Right atrium auricular region (tissue), 2 donors: ENCODE measurements at regions not wholly inside any gene's neighbourhood (a gene's known extent, or its start where the extent isn't known, plus 50 kb on each side); places are given as distances from the start of the nearest gene placed in this dataset.

Source experiments
- DNase-seq: peaks from one replicate; pipeline ENCODE4 v3.0.0-alpha.2; 2019; ENCODE audit warnings: low spot score
- H3K27ac ChIP-seq, 2 donors: fragments of 200-600 bp; sonication (generic); 1 replicate in 1 of 2; 2 replicates in 1 of 2; pipeline ENCODE4 v1.5.1; 2016 to 2019
- H3K27me3 ChIP-seq, 2 donors: fragments of 200-600 bp; sonication (generic); one replicate each; pipeline versions ENCODE4 v1.5.1 to v1.6.0; 2017 to 2019
- H3K36me3 ChIP-seq: fragments of 200-600 bp; sonication (generic); one replicate; pipeline ENCODE4 v1.5.1; 2016
- H3K4me1 ChIP-seq, 2 donors: fragments of 200-600 bp; sonication (generic); one replicate each; pipeline versions ENCODE4 v1.5.1 to v1.6.0; 2017 to 2019
- H3K4me3 ChIP-seq, 2 donors: fragments of 200-600 bp; sonication (generic); 1 replicate in 1 of 2; 2 replicates in 1 of 2; pipeline ENCODE4 v1.5.1; 2017 to 2019; ENCODE audit warnings: mild to moderate bottlenecking in 1 of 2, moderate library complexity in 1 of 2
- H3K9me3 ChIP-seq, 2 donors: fragments of 200-600 bp; sonication (generic); one replicate each; pipeline ENCODE4 v1.5.1; 2019
- TF ChIP-seq, protein P1 (sequence below), 2 donors: fragments of 200-600 bp; sonication (generic); IDR thresholded peaks; one replicate each; pipeline ENCODE4 v1.5.1; 2019; ENCODE audit warnings: antibody characterized with exemption in 2 of 2

DNA sequence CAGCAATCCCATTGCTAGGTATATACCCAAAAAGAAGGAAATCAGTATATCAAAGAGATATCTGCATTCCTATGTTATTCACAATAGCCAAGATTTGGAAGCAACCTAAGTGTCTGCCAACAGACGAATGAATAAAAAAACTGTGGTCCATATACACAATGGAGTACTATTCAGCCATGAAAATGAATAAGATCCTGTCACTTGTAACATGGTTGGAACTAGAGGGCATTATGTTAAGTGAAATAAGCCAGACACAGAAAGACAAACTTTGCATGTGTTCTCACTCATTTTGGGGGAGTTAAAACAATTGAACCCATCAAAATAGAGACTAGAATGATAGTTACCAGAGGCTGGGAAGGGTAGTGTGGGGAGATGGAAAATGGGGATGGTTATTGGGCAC is 323.5 kb upstream of the NFE2L3 start:
- Histone ChIP-seq H3K4me3 (no peak overlapping the region), H3K36me3 (no peaks in the 10 kb centered on the region), H3K4me1 (peaks cover 0 to 13% of the 10 kb centered on the region in 2 donors), H3K27ac (no peak overlapping the region), H3K27me3 (no peaks in the 10 kb centered on the region), H3K9me3 (no peaks in the 10 kb centered on the region)
- TF ChIP-seq, protein P1, sequence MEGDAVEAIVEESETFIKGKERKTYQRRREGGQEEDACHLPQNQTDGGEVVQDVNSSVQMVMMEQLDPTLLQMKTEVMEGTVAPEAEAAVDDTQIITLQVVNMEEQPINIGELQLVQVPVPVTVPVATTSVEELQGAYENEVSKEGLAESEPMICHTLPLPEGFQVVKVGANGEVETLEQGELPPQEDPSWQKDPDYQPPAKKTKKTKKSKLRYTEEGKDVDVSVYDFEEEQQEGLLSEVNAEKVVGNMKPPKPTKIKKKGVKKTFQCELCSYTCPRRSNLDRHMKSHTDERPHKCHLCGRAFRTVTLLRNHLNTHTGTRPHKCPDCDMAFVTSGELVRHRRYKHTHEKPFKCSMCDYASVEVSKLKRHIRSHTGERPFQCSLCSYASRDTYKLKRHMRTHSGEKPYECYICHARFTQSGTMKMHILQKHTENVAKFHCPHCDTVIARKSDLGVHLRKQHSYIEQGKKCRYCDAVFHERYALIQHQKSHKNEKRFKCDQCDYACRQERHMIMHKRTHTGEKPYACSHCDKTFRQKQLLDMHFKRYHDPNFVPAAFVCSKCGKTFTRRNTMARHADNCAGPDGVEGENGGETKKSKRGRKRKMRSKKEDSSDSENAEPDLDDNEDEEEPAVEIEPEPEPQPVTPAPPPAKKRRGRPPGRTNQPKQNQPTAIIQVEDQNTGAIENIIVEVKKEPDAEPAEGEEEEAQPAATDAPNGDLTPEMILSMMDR (IDR thresholded peaks at IDR 0.05) = no peak
- DNase-seq = no peak

- Histone ChIP-seq H3K27ac (no peak overlapping the region), H3K4me1 (peaks cover 0 to 13% of the 10 kb centered on the region in 2 donors), H3K9me3 (no peaks in the 10 kb centered on the region), H3K27me3 (no peaks in the 10 kb centered on the region), H3K36me3 (no peaks in the 10 kb centered on the region), H3K4me3 (no peak overlapping the region)
- DNase-seq = no peak
- TF ChIP-seq, protein P1 (IDR thresholded peaks at IDR 0.05) = no peak
These were observed 322.3 kb upstream of the NFE2L3 start for GRCh38 chr7:25829663-25830062.

DNA sequence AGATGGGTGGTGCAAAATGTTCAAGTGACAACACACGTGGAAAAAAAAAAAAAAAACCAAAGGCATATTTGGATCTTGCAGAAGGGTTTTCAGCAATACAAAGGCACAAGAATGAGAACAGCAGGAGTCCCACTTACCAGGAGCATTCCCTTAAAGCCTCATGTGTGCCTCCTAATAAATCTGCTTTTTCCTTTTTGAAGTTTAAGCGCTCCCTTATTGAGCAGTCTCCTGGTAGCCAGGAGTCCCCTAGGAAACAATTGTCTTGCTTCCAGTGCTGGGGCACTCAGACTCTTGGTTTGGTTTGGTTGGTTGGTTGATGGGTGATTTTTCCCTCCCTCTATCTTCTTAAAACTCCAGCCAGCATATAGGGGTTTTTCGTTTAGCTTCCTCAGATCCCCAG is 321.8 kb upstream of the NFE2L3 start:
- no peak overlapping the region for H3K27ac ChIP-seq
- H3K9me3 ChIP-seq = no peaks in the 10 kb centered on the region
- H3K4me3 ChIP-seq = no peak overlapping the region
- peaks cover 0 to 13% of the 10 kb centered on the region in 2 donors for H3K4me1 ChIP-seq
- TF ChIP-seq, protein P1 (IDR thresholded peaks at IDR 0.05) = no peak
- DNase-seq = no peak
- H3K36me3 ChIP-seq = no peaks in the 10 kb centered on the region
- H3K27me3 ChIP-seq = no peaks in the 10 kb centered on the region

DNA sequence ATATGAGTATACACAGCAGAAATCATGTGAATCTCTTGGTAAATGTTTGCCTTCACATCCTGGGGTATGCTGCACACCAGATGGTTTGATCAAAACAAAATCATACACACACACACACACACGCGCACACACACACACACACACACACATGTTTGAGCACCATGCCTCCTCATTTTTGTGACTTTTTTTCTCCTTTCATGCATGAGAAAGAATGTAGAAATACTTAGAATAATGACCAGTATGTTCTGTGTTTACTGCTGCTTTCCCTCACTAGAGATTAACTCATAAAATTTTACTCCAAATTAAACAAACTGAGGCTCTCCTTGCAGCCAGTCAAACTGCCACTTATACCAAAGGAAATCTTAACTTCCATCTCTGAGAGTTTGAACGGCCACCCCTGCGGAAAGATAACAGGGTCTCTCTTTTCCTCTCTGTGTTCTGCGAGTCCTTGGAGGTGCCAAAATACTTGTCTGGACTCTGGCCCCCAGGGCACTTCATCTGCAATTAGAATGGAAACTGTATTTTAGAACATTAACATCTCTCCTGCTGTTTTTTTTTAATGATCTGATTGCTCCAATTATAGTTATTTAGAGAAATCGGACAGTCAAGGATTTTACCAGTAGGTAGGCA is 320.8 kb upstream of the NFE2L3 start:
- H3K27me3 ChIP-seq = no peaks in the 10 kb centered on the region
- no peak for DNase-seq
- no peaks in the 10 kb centered on the region for H3K36me3 ChIP-seq
- H3K4me1 ChIP-seq = peaks cover 0 to 13% of the 10 kb centered on the region in 2 donors
- H3K4me3 ChIP-seq = no peak overlapping the region
- TF ChIP-seq, protein P1 (IDR thresholded peaks at IDR 0.05) = no peak
- no peaks in the 10 kb centered on the region for H3K9me3 ChIP-seq
- peak overlapping the region in 1 of 2 donors; percentile 68 for H3K27ac ChIP-seq

DNA sequence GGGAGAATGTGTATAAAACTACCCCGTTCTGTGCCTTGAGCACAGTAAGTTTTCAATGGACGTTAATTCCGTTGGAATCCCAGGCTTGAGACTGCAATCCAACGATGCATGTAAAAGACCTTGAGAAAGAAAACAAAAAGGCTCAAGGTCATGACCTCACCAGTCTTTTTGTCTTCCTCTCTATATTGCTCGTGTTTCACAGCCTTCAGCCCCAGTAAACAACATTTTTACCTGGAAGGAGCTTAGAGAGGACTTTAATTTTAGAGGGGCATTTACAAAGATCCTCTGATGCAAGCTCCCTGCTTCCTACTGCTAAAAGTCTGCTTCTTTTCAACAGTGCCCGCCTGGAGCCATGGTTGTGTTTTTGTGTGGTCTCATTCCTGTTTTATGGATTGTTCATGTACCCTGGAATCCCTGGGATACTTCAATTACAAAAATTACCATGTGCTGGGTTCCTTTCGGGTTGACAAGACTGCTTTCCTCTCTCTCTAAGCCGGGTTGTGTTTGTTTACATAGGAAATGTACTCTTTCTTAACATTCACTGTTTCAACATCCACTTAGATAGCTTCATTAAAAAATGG is 320.1 kb upstream of the NFE2L3 start:
- Histone ChIP-seq H3K9me3 (no peaks in the 10 kb centered on the region), H3K27ac (peak overlapping the region; percentile 55 to 68), H3K4me1 (peaks cover 0 to 13% of the 10 kb centered on the region in 2 donors), H3K27me3 (no peaks in the 10 kb centered on the region), H3K36me3 (no peaks in the 10 kb centered on the region), H3K4me3 (no peak overlapping the region)
- TF ChIP-seq, protein P1 (IDR thresholded peaks at IDR 0.05) = no peak
- no peak for DNase-seq

GRCh38 chr7:25832456-25832855 is 319.5 kb upstream of the NFE2L3 start:
- TF ChIP-seq, protein P1 (IDR thresholded peaks at IDR 0.05) = no peak
- no peak for DNase-seq
- no peaks in the 10 kb centered on the region for H3K36me3 ChIP-seq
- H3K4me3 ChIP-seq = no peak overlapping the region
- no peaks in the 10 kb centered on the region for H3K9me3 ChIP-seq
- no peaks in the 10 kb centered on the region for H3K27me3 ChIP-seq
- peaks cover 0 to 13% of the 10 kb centered on the region in 2 donors for H3K4me1 ChIP-seq
- peak overlapping the region; percentile 55 to 68 for H3K27ac ChIP-seq
